HepG2 (cell line): ENCODE measurements at regions not wholly inside any gene's neighbourhood (a gene's known extent, or its start where the extent isn't known, plus 50 kb on each side); places are given as distances from the start of the nearest gene placed in this dataset.
"Not testable (repeated sequence)": the region's sequence is repeated elsewhere in the genome, so short reads cannot be mapped to it uniquely, and the experiment has no call there.

Source experiments
- ATAC-seq: fragments of 200-7000 bp; cut with Tn5 transposase; 3 replicates; pipeline ENCODE4 v1.9.1; 2020; ENCODE audit warnings: mild to moderate bottlenecking, moderate library complexity
- BruUV-seq: library from RNA; stranded (reverse); fragments of 400-500 nt; replicated peaks from 2 replicates; lab custom pipeline; 2021; lab: Mats Ljungman, UMichigan
- CTCF ChIA-PET: fragments of 300-600 bp; formaldehyde crosslinking; extraction: SDS; loops from one replicate; lab custom pipeline; 2021; ENCODE audit warnings: low total read pairs, inconsistent platforms, low intra/inter-chr PET ratio; lab: Yijun Ruan, JAX
- POLR2A ChIA-PET: fragments of 350-600 bp; sonication (Branson Sonifier 250); formaldehyde crosslinking; loops from one replicate; lab custom pipeline; 2020; ENCODE audit warnings: antibody characterized with exemption, inconsistent platforms; lab: Yijun Ruan, JAX
- DNase-seq: peaks from one replicate; pipeline ENCODE4 v3.0.0-alpha.2; 2015; ENCODE audit warnings: low spot score
- FAIRE-seq: peaks from 3 replicates; lab custom pipeline; 2011; peaks lifted over from hg19 to GRCh38; lab: Jason Lieb, UNC
- H2AFZ ChIP-seq: one replicate; pipeline ENCODE4 v1.6.1; 2011; ENCODE audit warnings: low read length, inconsistent platforms
- H3K27ac ChIP-seq: fragments of 300-600 bp; 3 replicates; pipeline ENCODE4 v1.8.0; 2011; ENCODE audit warnings: mixed run types, mild to moderate bottlenecking, mixed read lengths, low read length, inconsistent platforms; ENCODE audit not compliant: insufficient read depth; ENCODE audit errors: extremely low read length
- H3K27me3 ChIP-seq, 2 experiments: fragments of 200-600 bp in 1 of 2; 2 replicates in 1 of 2; 3 replicates in 1 of 2; pipeline versions ENCODE4 v1.6.0 to v1.8.0; 2011; ENCODE audit warnings: low read length in 2 of 2, mild to moderate bottlenecking in 2 of 2, moderate library complexity in 2 of 2, inconsistent platforms in 1 of 2; ENCODE audit not compliant: insufficient read depth in 2 of 2, control insufficient read depth in 1 of 2
- H3K36me3 ChIP-seq, 2 experiments: fragments of 200-600 bp in 1 of 2; replicated peaks in 1 of 2; 2 replicates in 1 of 2; 3 replicates in 1 of 2; pipeline versions ENCODE4 v1.5.1 to v1.8.0; 2011; ENCODE audit warnings: low read length in 2 of 2, inconsistent platforms in 1 of 2; ENCODE audit not compliant: insufficient read depth in 2 of 2, control insufficient read depth in 1 of 2
- H3K4me1 ChIP-seq: 2 replicates; pipeline ENCODE4 v1.5.1; 2012; ENCODE audit warnings: low read length, inconsistent platforms; ENCODE audit not compliant: insufficient read depth
- H3K4me2 ChIP-seq: 2 replicates; pipeline ENCODE4 v1.6.0; 2011; ENCODE audit warnings: low read depth, low read length, inconsistent platforms
- H3K4me3 ChIP-seq, 3 experiments: fragments of 200-600 bp in 1 of 3; sonication (generic), shearing (Covaris generic) in 1 of 3; replicated peaks in 1 of 3; 2 replicates each; pipeline ENCODE4 v1.5.1; 2011 to 2016; ENCODE audit warnings: low read length in 3 of 3, inconsistent platforms in 2 of 3, low read depth in 2 of 3, mild to moderate bottlenecking in 2 of 3, control low read depth in 1 of 3, mixed read lengths in 1 of 3; ENCODE audit not compliant: insufficient read depth in 1 of 3
- H3K79me2 ChIP-seq: one replicate; pipeline ENCODE4 v1.6.1; 2011; ENCODE audit warnings: low read length, inconsistent platforms; ENCODE audit not compliant: insufficient read depth
- H3K9ac ChIP-seq: 2 replicates; pipeline ENCODE4 v1.6.0; 2011; ENCODE audit warnings: mild to moderate bottlenecking, low read depth, low read length, inconsistent platforms; ENCODE audit not compliant: insufficient read depth
- H3K9me3 ChIP-seq: 2 replicates; pipeline ENCODE4 v1.5.1; 2012; ENCODE audit warnings: mild to moderate bottlenecking, low read length
- H4K20me1 ChIP-seq: 2 replicates; pipeline ENCODE4 v1.6.0; 2011; ENCODE audit warnings: inconsistent platforms, mild to moderate bottlenecking, low read length, moderate library complexity; ENCODE audit not compliant: insufficient read depth
- CBX1 ChIP-seq: IDR thresholded peaks from one replicate; pipeline ENCODE4 v1.6.1; 2016; ENCODE audit warnings: antibody characterized with exemption, low read depth
- HCFC1 ChIP-seq: fragments of 150-350 bp; IDR thresholded peaks from 2 replicates; pipeline ENCODE4 v1.6.1; 2014; ENCODE audit warnings: low read depth, low read length
- ZMYM2 ChIP-seq: sonication (generic); formaldehyde crosslinking; IDR thresholded peaks from 2 replicates; pipeline ENCODE4 v1.8.0; 2022; ENCODE audit warnings: mild to moderate bottlenecking, missing genetic modification reagents
- ZNF367 ChIP-seq: sonication (generic); formaldehyde crosslinking; IDR thresholded peaks from 2 replicates; pipeline ENCODE4 v1.4.0; 2020; ENCODE audit warnings: missing genetic modification reagents, borderline replicate concordance
- ZNF589 ChIP-seq: sonication (generic); formaldehyde crosslinking; conservative IDR thresholded peaks from 2 replicates; pipeline ENCODE4 v1.8.0; 2022; ENCODE audit warnings: mild to moderate bottlenecking, moderate library complexity, missing genetic modification reagents
- WGBS: methylation state at CpG from one replicate; pipeline ENCODE4 v1.1.6; 2017; ENCODE audit warnings: low lambda C conversion rate; 5-methylcytosine and 5-hydroxymethylcytosine counted together
- in situ Hi-C: cut with HindIII; loops from 2 replicates; pipeline ENCODE4 v1.10.0; 2017; ENCODE audit warnings: low pct_unique_long_range_greater_than_20kb; ENCODE audit not compliant: extremely low pct_ligation_motif_present
- intact Hi-C: fragments of 100-400 bp; cut with micrococcal nuclease; formaldehyde crosslinking; loops from one replicate; pipeline ENCODE4 v1.10.0; 2022; ENCODE audit not compliant: unreplicated experiment
- TF ChIP-seq, protein P1 (sequence below), 2 experiments: fragments of 450-650 bp in 1 of 2; sonication (generic) in 1 of 2; formaldehyde crosslinking in 1 of 2; IDR thresholded peaks; 2 replicates each; pipeline versions ENCODE4 v1.6.1 to v1.8.0; 2016 to 2022; ENCODE audit warnings: antibody characterized with exemption in 1 of 2, mild to moderate bottlenecking in 1 of 2, missing genetic modification reagents in 1 of 2

DNA sequence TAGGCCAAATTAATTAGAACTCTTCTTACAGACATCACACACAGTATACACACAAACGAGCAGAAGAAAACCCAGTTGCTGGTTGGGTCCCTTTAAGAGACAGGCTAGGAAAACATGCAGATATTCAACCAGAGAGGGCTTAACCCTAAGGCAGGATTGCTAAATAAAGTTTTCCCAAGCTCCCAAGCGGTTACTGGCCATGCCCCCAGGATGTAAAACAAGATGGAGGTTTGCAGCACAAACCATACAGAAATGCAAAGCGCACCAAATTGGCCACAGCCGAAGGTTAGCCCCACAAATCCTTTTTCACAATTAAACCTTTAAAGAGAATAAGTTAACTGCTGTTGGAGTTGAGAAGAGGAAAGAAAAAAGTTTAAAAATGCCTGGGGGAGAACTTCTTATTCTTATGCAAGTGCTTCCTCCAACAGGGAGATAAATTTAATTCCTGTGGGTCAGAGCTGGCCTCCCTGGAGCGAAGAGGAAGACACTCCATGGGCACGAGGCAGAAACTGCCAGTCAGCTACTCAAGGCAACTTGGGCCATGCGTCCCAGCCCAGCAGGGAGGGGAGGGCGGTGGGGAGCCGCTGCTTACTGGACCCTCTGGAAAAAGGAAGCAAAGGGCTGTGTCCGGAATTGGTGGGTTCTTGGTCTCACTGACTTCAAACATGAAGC is 167.6 kb upstream of the ARSJ start:
- Histone ChIP-seq H3K4me1 (no peaks in the 10 kb centered on the region), H3K9me3 (no peaks in the 10 kb centered on the region), H3K9ac (no peak overlapping the region), H3K36me3 (no peaks in the 10 kb centered on the region), H3K27ac (no peak overlapping the region), H3K4me3 (no peak overlapping the region), H3K4me2 (no peak overlapping the region), H3K79me2 (no peaks in the 10 kb centered on the region), H2AFZ (no peak overlapping the region), H3K27me3 (no peaks in the 10 kb centered on the region), H4K20me1 (no peaks in the 10 kb centered on the region)
- no peak for TF ChIP-seq CBX1
- TF ChIP-seq ZMYM2, result no peak
- TF ChIP-seq, protein P1, sequence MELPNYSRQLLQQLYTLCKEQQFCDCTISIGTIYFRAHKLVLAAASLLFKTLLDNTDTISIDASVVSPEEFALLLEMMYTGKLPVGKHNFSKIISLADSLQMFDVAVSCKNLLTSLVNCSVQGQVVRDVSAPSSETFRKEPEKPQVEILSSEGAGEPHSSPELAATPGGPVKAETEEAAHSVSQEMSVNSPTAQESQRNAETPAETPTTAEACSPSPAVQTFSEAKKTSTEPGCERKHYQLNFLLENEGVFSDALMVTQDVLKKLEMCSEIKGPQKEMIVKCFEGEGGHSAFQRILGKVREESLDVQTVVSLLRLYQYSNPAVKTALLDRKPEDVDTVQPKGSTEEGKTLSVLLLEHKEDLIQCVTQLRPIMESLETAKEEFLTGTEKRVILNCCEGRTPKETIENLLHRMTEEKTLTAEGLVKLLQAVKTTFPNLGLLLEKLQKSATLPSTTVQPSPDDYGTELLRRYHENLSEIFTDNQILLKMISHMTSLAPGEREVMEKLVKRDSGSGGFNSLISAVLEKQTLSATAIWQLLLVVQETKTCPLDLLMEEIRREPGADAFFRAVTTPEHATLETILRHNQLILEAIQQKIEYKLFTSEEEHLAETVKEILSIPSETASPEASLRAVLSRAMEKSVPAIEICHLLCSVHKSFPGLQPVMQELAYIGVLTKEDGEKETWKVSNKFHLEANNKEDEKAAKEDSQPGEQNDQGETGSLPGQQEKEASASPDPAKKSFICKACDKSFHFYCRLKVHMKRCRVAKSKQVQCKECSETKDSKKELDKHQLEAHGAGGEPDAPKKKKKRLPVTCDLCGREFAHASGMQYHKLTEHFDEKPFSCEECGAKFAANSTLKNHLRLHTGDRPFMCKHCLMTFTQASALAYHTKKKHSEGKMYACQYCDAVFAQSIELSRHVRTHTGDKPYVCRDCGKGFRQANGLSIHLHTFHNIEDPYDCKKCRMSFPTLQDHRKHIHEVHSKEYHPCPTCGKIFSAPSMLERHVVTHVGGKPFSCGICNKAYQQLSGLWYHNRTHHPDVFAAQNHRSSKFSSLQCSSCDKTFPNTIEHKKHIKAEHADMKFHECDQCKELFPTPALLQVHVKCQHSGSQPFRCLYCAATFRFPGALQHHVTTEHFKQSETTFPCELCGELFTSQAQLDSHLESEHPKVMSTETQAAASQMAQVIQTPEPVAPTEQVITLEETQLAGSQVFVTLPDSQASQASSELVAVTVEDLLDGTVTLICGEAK (IDR thresholded peaks at IDR 0.05), result no peak
- TF ChIP-seq, protein P1 (CRISPR knock-in tag; IDR thresholded peaks at IDR 0.05), result peak; percentile 91
- no peak for TF ChIP-seq ZNF367 (CRISPR knock-in tag)
- TF ChIP-seq ZNF589, result no peak
- no peak for TF ChIP-seq HCFC1
- no TSS peak for BruUV-seq
- FAIRE-seq (no peak), DNase-seq (no peak), ATAC-seq (no peak)
- intact Hi-C loops (no loop called here), in situ Hi-C loops (no loop called here)
- WGBS, result 36% methylated on average over 8 of the region's 10 CpGs
- CTCF ChIA-PET, result no interaction called here
- POLR2A ChIA-PET, result no interaction called here

DNA sequence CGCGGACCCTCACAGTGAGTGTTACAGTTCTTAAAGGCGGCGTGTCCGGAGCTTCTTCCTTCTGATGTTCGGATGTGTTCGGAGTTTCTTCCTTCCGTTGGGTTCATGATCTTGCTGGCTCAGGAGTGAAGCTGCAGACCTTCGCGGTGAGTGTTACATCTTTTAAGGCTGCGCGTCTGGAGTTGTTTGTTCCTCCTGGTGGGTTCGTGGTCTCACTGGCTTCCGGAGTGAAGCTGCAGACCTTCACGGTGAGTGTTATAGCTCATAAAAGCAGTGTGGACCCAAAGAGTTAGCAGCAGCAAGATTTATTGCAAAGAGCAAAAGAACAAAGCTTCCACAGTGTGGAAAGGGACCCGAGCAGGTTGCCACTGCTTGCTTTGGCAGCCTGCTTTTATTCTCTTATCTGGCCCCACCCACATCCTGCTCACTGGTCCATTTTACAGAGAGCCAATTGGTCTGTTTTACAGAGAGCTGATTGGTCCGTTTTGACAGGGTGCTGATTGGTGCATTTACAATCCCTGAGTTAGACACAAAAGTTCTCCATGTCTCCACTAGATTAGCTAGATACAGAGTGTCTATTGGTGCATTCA is 168.3 kb upstream of the ARSJ start:
- H3K36me3 ChIP-seq, H3K9ac ChIP-seq, H2AFZ ChIP-seq, H4K20me1 ChIP-seq, POLR2A ChIA-PET, H3K27ac ChIP-seq, FAIRE-seq, BruUV-seq, H3K9me3 ChIP-seq, H3K4me1 ChIP-seq, H3K79me2 ChIP-seq, ATAC-seq, DNase-seq, H3K4me3 ChIP-seq, intact Hi-C loops, CTCF ChIA-PET, H3K4me2 ChIP-seq, in situ Hi-C loops, H3K27me3 ChIP-seq: not testable (repeated sequence)
- 73% methylated on average over 17 of the region's 17 CpGs for WGBS
